GM18861 (cell line): ENCODE measurements at regions not wholly inside any gene's neighbourhood (a gene's known extent, or its start where the extent isn't known, plus 50 kb on each side); places are given as distances from the start of the nearest gene placed in this dataset.

Experiments
- ATAC-seq: cut with Tn5 transposase; IDR thresholded peaks from one replicate; pipeline ENCODE4 v1.9.1; 2021; ENCODE audit not compliant: unreplicated experiment

DNA sequence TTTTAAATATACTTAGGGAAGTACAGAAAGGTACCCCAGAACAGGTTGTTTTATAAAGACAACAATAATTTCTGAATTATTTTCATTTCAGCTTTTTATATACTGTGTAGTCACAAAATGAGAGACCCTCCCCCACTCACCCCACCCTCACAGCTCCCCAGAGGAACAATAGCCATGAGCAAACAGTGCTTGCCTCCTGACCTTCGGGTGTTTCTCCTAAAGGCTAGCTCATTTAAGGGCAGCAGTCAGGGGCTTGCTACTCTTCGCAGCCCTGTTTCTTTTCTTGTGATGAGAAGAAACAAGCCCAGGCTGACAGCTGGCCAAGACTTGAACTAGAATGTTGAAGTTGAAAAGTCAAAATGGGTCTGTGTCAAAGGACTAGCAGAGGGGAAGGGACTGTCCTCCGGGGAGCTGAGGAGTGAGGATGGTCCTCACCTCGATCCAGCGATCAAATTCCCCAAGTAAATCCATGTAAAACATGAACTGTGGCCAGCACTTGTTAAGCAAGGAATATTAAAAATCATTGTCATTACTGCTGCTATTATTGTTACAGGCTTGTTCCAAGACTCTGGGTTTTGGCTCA lies 133.8 kb upstream of the ARHGAP5 start:
- ATAC-seq = no peak

- ATAC-seq = no peak
Measured at GRCh38 chr14:31943861-31944255, 133.2 kb upstream of the ARHGAP5 start.

DNA sequence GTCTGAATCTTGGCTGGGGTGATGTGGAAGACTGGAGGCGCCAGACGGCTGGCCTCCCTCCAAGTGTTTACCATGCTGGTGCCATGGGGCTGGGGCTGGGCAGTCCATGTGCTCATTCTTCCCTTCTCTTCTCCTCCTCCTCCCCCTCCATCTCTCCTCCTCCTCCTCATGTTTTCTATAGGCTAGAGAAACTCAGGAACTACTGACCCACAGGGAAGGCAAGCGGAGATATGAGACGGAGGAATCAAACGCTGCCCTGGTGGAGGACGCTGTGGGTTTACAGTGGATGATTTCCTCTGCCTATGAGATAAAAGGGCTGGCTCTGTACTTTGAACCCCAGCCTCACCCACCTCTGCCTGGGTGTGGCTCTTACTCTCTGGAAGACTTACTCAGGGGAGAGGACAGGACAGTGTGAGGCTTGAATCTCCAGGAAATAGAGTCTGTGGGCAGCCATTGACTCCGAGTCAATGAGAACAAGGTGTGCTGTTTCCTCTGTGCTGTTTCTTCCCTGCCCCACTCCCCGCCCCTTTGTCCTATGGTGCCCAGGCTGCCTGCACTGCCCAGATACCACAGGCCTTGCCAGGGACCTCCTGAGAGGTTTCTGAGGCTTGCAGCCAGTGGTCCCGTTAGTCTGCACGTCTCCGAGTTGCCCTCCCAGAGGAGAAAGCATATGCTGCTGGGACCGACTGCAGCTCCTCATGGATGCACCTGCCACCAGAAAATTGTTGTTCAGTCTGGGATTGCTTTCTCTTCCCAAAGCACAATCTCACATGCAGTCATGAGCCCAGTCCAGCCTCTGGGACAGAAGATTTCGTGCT lies 132.6 kb upstream of the ARHGAP5 start:
- ATAC-seq = no peak

DNA sequence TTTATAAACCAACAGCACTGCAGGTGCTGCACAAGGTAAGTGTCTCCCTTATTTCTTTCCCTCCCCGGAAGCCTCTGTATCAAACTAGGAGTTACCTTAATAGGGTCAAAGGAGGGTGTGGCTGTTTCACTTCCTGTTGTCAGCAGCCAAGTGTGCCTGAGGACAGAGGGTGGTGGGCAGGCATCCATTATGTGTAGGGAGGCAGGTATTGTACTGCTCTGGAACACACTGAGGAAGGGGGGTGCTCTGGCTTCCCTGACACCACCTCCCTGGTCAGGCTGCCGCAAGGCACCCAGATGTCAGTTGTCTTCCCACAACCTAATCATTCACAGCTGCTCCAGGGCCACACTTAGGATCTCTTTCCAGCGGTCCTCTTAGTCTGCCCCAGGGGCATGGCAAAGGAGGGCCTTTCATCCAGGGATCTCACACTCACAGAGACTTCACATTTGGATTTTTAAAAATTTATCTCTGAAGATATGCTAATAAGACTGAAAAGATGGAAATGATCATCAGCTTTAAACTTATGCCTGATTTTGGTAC lies 132.0 kb upstream of the ARHGAP5 start:
- ATAC-seq = no peak

DNA sequence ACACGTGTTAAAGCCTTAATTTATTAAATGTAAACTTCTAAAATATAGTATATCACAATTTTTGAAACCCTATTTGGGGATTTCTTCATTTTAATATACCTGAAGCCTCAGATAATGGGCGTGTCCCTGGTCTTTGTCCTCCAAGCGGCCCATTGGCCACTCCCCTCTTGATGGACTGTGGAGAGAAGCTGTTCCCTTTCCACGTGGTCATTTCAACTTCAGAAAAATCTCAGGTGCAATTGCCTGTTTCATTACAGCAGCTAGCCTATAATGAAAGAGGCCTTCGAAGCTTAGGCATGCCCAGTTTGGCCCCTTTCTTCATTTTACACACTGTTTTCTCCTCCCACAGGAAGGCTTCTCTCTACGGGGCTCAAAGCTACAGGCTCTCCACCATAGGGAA lies 131.4 kb upstream of the ARHGAP5 start:
- no peak for ATAC-seq

DNA sequence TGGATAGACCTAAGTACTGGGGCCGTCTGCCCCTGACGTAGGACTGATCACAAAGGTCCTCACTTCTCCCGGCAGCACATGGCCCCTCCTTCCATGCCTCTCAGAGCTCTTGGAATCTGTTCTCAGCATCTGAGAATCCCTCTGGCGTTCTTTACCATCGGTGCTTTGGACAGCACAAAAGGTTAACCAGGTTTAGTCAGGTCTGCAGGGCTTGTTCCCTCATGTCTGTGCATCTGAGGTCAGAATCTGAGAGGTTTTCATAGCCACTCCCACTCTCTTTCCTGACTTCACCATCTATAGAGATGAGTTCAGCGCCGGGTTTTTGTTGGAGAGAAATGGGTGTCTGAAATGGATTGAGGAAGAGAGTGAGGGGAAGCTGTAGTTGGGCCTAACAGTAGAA lies 130.0 kb upstream of the ARHGAP5 start:
- no peak for ATAC-seq

GRCh38 chr14:31947680-31948595 lies 129.2 kb upstream of the ARHGAP5 start:
- no peak for ATAC-seq

- no peak for ATAC-seq
Measured at GRCh38 chr14:31949709-31950108, 127.4 kb upstream of the ARHGAP5 start.

DNA sequence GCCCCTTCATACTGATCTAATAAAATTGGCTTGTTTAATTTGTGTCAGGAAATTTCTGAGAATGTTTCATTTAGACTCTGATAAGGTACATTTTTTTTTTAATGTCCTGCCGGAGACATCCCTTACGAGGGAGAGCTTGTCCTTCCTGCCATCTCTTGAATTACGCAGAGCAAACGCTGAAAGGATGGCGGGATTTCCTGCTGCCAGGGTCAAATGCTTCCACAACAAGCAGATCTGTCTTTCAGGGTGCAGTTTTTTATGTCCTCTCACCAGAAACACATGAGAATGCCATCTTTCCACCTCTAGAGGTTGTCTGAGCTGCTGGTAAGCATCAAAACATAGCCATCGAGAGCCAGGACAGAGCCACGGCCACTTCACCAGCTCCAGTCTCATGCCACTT lies 126.8 kb upstream of the ARHGAP5 start:
- no peak for ATAC-seq

DNA sequence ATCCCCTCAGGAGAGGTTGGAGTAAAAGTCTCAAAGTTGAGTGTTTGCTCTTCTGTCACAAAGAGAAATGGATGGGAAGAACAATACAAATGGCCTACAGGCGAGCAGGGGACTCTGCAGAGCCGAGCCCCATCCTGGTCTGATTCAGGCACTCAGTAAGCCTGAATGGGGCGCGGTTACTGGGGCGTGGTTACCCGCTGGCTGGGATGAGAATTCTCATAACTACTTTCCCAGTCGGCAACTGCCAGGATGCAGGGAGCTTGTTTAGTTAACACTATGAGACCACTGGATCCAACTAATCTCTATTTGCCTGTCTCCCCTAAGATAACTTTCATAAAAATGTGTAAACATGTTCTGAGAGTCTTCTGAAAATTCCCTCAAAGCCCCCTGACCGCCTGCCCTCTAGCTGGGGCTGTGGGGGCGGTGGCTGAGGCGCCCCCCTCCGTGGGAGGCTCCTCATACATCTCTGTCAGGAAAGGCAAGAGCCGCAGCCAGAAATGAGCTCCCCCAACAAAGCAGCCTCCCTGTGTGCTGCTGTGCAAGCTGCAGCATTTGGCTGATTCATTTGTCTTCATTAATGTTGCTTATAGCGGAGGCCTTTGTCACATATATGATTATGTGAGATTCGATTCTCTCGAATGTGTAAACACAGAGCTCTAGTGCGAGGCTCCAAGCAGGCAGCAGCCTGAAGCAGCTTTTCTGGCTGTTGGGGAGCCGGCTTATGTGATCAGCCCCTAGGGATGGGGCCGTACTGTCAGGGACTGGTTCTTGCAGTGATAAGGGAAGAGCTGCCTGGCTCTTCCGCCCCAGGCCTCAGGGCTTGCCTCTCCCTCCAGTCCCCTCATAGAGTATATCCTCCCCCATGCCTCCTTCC lies 126.1 kb upstream of the ARHGAP5 start:
- no peak for ATAC-seq

- no peak for ATAC-seq
Measured at GRCh38 chr14:31951638-31951964, 125.5 kb upstream of the ARHGAP5 start.

DNA sequence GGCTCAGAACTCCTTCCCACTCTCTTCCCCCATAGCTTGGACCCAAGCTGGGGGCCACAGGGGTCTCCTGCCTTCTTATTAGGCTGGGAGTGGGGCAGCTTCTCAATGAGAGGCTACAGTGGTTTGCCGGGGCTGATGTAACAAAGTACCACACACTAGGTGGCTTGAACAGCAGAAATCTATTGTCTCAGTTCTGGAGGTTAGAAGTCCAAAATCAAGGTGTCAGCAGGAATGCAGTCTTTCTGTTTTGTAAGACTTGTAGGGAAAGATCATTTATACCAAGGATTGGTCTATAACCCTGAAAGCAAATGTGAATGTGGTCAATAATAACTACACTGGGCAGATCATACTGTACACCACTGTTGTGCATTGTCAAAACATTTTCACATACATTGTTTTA lies 124.5 kb upstream of the ARHGAP5 start:
- ATAC-seq = no peak

- ATAC-seq = no peak
Measured at GRCh38 chr14:31953210-31953609, 123.9 kb upstream of the ARHGAP5 start.

GRCh38 chr14:31954991-31955390 lies 122.1 kb upstream of the ARHGAP5 start:
- ATAC-seq = no peak

DNA sequence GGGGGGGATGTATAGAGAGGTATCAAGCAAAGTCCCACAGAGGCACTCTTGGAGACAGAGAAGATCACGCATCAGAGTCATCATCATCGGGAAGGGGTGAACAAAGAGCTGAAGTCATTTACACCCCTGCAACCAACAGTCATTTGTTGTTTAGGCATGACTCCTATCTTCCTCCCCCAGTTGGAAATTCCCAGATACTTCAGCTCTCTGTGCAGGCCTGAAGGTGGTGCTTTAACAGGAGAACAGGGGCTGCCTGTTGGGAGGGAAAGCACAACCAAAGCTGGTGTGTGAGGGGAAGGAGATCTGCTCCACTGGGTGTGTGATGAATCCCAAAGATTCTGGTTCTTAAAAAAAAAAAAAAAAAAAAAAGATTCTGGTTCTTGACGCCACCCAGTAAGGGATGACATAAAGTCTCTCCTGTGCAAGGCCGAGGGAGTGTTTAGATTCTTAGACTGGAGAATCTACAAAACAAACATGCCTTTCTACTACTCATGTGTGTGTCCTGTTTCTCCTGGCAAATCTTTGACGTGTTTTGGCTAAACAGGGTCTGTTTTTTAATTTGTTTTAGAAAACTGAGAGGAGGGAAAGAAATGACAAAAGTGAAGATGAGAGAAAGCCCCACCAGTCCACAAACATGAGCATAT lies 121.0 kb upstream of the ARHGAP5 start:
- no peak for ATAC-seq

DNA sequence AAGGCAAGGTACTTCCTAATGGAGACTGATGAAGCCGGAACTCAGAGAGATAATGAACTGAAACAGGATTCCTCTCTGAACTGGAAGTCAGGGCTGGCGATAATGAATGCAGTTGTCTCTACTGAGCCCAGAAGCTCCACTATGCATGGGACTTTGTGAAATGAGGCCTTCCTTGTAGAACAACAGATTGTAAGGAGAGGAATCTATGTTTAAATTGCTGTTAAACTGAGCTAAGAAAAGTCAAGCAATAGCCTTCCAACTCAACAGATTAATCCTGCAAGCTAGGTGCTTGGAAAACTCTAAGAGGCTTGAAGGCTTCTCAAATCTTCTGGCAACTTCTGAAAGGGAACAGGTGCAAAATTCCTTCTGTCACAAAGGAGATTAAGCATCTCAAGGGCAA lies 119.5 kb upstream of the ARHGAP5 start:
- no peak for ATAC-seq

GRCh38 chr14:31960039-31960438 lies 117.1 kb upstream of the ARHGAP5 start:
- ATAC-seq = no peak

- no peak for ATAC-seq
Measured at GRCh38 chr14:31961896-31962295, 115.2 kb upstream of the ARHGAP5 start.

DNA sequence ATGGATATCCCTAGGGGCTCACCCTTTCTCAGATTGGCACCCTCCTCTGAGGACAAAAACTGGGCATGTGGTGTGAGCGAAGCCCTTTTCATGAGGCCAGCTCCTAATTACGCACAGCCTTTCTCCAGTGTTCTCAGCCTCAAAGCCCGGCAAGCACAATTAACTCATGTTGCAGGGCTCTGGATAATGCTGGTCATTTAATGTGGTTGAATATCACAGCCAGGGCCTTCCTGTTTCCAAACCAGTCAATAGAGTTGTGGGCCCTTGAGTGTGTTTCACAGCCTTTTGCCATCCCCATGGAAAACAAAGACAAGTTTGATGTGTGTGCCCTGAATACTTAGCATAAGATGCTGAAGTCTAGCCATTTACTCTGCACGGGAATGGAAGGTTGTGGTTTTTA lies 114.2 kb upstream of the ARHGAP5 start:
- no peak for ATAC-seq

DNA sequence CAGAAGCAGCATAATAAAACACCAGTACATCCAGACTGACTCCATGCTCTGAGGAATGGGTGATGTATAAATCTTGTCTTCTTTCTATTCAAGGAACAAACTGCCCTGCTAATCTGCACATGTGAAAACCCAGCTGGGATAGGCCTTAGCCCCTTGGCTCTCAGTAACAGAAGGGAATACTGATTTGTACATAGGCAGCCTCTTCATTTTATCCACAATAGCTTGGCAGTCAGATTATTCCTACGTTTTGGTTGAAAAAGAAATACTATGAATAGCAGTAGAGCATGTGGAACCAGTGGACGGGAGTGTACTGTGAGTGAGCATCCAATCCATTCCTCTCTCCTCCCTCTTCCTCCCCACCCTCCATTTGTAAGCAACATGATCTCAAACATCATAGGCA lies 113.5 kb upstream of the ARHGAP5 start:
- ATAC-seq = no peak
